Nephron (organoid): ENCODE measurements at regions not wholly inside any gene's neighbourhood (a gene's known extent, or its start where the extent isn't known, plus 50 kb on each side); places are given as distances from the start of the nearest gene placed in this dataset.
A peak's percentile ranks its signal among the peaks of the same experiment; 100 is the strongest.

Source experiments
- H3K27ac Mint-ChIP-seq, 3 experiments: 2 replicates each; pipeline ENCODE4 v1.8.0; 2020; ENCODE audit warnings: mixed read lengths in 3 of 3, mild to moderate bottlenecking in 2 of 3, moderate library complexity in 1 of 3
- H3K27me3 Mint-ChIP-seq: 2 replicates; pipeline ENCODE4 v1.8.0; 2021; ENCODE audit warnings: low read depth, mild to moderate bottlenecking, moderate library complexity, mixed read lengths
- H3K36me3 Mint-ChIP-seq: 2 replicates; pipeline ENCODE4 v1.8.0; 2020; ENCODE audit warnings: low read depth, mixed read lengths
- H3K4me1 Mint-ChIP-seq: 2 replicates; pipeline ENCODE4 v1.8.0; 2020; ENCODE audit warnings: mixed read lengths
- H3K4me3 Mint-ChIP-seq, 3 experiments: 2 replicates each; pipeline ENCODE4 v1.8.0; 2020; ENCODE audit warnings: mild to moderate bottlenecking in 3 of 3, mixed read lengths in 3 of 3, moderate library complexity in 2 of 3
- H3K9me3 Mint-ChIP-seq: 2 replicates; pipeline ENCODE4 v1.8.0; 2020; ENCODE audit warnings: mixed read lengths
- CTCF ChIP-seq, 3 experiments: fragments of 200-600 bp; sonication (generic); IDR thresholded peaks; one replicate each; pipeline ENCODE4 v1.5.0; 2021; ENCODE audit warnings: antibody characterized with exemption in 3 of 3; ENCODE audit not compliant: unreplicated experiment in 3 of 3

- peaks cover 2% of the 10 kb centered on the region for H3K9me3 Mint-ChIP-seq
- peaks cover 4% of the 10 kb centered on the region for H3K27me3 Mint-ChIP-seq
- no peak for TF ChIP-seq CTCF (IDR thresholded peaks at IDR 0.05; ENCODE audit: unreplicated experiment in 3 of 3)
- H3K36me3 Mint-ChIP-seq: no peaks in the 10 kb centered on the region
- H3K4me3 Mint-ChIP-seq: no peak overlapping the region
- H3K4me1 Mint-ChIP-seq: peaks cover 22% of the 10 kb centered on the region
- H3K27ac Mint-ChIP-seq: no peak overlapping the region
These were observed 204.8 kb downstream of the TPBG start for GRCh38 chr6:82568290-82568993.

- Mint-ChIP-seq H3K4me1 (peaks cover 22% of the 10 kb centered on the region), H3K4me3 (no peak overlapping the region), H3K9me3 (peaks cover 5% of the 10 kb centered on the region), H3K27ac (no peak overlapping the region), H3K36me3 (no peaks in the 10 kb centered on the region), H3K27me3 (peaks cover 4% of the 10 kb centered on the region)
- TF ChIP-seq CTCF (IDR thresholded peaks at IDR 0.05; ENCODE audit: unreplicated experiment in 3 of 3): no peak
These were observed 205.4 kb downstream of the TPBG start for GRCh38 chr6:82569022-82569421.

GRCh38 chr6:82570083-82570482, 206.5 kb downstream of the TPBG start:
- H3K4me3 Mint-ChIP-seq: no peak overlapping the region
- TF ChIP-seq CTCF (IDR thresholded peaks at IDR 0.05; ENCODE audit: unreplicated experiment in 3 of 3): no peak
- peaks cover 6% of the 10 kb centered on the region for H3K9me3 Mint-ChIP-seq
- H3K27me3 Mint-ChIP-seq: peaks cover 4% of the 10 kb centered on the region
- peaks cover 22% of the 10 kb centered on the region for H3K4me1 Mint-ChIP-seq
- H3K36me3 Mint-ChIP-seq: no peaks in the 10 kb centered on the region
- peak overlapping the region; percentile 13 to 89 (median 42) for H3K27ac Mint-ChIP-seq

- H3K36me3 Mint-ChIP-seq: no peaks in the 10 kb centered on the region
- peaks cover 4% of the 10 kb centered on the region for H3K27me3 Mint-ChIP-seq
- TF ChIP-seq CTCF (IDR thresholded peaks at IDR 0.05; ENCODE audit: unreplicated experiment in 3 of 3): no peak
- peaks cover 22% of the 10 kb centered on the region for H3K4me1 Mint-ChIP-seq
- peaks cover 13% of the 10 kb centered on the region for H3K9me3 Mint-ChIP-seq
- H3K4me3 Mint-ChIP-seq: no peak overlapping the region
- H3K27ac Mint-ChIP-seq: no peak overlapping the region
These were observed 207.8 kb downstream of the TPBG start for GRCh38 chr6:82571455-82571854.

GRCh38 chr6:82573254-82573972, 209.8 kb downstream of the TPBG start:
- no peak for TF ChIP-seq CTCF (IDR thresholded peaks at IDR 0.05; ENCODE audit: unreplicated experiment in 3 of 3)
- H3K4me3 Mint-ChIP-seq: no peak overlapping the region

More at GRCh38 chr6:82573254-82573972, 209.8 kb downstream of the TPBG start:
- H3K27me3 Mint-ChIP-seq: peaks cover 3% of the 10 kb centered on the region
- peaks cover 17% of the 10 kb centered on the region for H3K4me1 Mint-ChIP-seq
- no peak overlapping the region for H3K27ac Mint-ChIP-seq
- no peaks in the 10 kb centered on the region for H3K36me3 Mint-ChIP-seq
- H3K9me3 Mint-ChIP-seq: peaks cover 16% of the 10 kb centered on the region
